ENCODE measurements at regions not wholly inside any gene's neighbourhood (a gene's known extent, or its start where the extent isn't known, plus 50 kb on each side); places are given as distances from the start of the nearest gene placed in this dataset.

DNA sequence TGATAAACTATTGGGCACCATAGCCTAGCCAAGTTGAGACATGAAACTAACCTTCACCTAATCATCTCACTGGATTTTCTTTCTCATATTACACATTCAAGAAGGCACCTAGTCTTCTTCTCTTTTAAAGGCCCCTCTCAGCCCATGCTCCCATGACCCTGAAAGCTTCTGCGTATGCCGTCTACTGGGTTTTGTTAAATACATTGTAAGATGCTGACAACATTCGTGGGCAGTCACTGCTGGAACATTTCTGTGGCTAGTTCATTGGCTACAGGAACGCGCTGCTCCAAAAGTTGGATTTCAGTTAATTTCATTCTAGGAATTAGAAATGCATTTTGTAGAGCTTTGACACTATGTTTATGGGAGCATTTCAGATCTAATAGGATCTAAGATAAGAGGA is 52.3 kb upstream of the CHD2 start:
- TF ChIP-seq, protein P1, sequence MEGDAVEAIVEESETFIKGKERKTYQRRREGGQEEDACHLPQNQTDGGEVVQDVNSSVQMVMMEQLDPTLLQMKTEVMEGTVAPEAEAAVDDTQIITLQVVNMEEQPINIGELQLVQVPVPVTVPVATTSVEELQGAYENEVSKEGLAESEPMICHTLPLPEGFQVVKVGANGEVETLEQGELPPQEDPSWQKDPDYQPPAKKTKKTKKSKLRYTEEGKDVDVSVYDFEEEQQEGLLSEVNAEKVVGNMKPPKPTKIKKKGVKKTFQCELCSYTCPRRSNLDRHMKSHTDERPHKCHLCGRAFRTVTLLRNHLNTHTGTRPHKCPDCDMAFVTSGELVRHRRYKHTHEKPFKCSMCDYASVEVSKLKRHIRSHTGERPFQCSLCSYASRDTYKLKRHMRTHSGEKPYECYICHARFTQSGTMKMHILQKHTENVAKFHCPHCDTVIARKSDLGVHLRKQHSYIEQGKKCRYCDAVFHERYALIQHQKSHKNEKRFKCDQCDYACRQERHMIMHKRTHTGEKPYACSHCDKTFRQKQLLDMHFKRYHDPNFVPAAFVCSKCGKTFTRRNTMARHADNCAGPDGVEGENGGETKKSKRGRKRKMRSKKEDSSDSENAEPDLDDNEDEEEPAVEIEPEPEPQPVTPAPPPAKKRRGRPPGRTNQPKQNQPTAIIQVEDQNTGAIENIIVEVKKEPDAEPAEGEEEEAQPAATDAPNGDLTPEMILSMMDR (IDR thresholded peaks at IDR 0.05) = no peak

DNA sequence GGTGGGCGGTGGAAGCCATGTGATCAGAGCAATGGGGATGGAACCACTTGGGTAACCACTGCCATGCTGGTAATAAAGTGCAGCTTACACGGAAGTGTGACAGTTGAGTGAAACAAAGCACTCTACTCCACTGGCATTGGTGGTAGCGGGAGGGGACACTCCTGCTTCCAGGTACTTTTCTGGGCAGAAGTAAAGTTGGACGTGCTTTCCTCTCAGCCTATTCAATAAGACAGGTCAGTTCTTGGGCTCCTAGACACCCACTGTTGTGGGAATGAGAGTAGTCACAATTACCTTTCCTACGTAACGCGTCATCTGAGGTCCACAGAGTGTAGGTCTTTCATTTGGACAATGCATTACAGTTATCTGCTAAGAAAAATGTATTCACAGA is 51.7 kb upstream of the CHD2 start:
- TF ChIP-seq, protein P1 (IDR thresholded peaks at IDR 0.05) = no peak

DNA sequence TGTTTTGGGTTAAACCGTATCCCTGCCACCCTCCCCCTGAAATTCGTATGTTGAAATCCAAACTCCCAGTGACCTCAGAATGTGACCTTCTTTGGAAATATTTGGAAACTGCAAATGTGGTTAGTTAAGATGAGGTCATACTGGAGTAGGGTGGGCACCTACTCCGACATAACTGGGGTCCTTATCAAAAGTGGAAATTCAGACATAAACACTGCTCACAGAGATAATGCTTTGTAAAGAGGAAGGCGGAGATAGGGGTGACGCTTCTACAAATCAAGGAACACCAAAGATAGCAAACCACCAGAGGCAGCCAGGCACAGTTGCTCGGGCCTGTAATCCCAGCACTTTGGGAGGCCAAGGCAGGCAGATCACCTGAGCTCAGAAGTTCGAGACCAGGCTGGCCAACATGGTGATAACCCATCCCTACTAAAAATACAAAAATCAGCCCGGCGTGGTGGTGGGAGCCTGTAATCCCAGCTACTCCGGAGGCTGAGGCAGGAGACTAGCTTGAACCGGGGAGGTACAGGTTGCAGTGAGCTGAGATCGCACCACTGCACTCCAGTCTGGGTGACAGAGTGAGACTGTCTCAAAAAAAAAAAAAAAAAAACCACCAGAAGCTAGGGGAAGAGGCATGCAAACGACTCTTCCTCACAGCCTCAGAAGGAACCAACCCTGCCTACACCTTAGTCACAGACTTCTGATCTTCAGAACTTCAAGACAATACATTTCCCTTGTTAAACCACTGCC is 51.1 kb upstream of the CHD2 start:
- TF ChIP-seq, protein P1 (IDR thresholded peaks at IDR 0.05) = no peak
